ENCODE measurements at regions not wholly inside any gene's neighbourhood (a gene's known extent, or its start where the extent isn't known, plus 50 kb on each side); places are given as distances from the start of the nearest gene placed in this dataset.
A peak's percentile ranks its signal among the peaks of the same experiment; 100 is the strongest.

DNA sequence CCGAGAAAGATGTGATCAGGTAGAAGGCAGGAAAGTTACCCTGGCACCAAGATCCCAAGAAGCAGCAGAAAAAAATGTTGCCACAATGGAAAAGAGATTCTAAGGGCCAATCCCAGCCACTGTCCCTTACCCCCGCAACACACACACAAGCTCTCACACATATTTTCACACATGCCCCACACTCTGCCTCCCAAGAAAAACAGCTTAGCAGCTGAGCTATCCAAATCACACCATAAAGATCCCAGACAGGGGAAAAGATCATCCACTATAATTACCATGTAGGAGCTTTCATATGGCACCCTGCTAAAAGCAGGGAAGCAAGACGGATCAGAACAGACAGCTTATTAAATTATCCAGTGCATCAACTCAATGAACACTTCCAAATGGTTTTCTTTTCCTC, 143.4 kb downstream of the FAM114A2 start:
- DNase-seq (no peak), ATAC-seq (replicated peaks) (no peak)
- Mint-ChIP-seq H3K27ac (no peak overlapping the region), H3K4me3 (no peak overlapping the region), H3K9me3 (no peaks in the 10 kb centered on the region), H3K36me3 (no peaks in the 10 kb centered on the region), H3K4me1 (no peaks in the 10 kb centered on the region), H3K27me3 (peaks cover 0 to 17% of the 10 kb centered on the region in 2 donors)

- no peak overlapping the region for H3K27ac Mint-ChIP-seq
- H3K9me3 Mint-ChIP-seq, result no peaks in the 10 kb centered on the region
- DNase-seq, result no peak
- no peak overlapping the region for H3K4me3 Mint-ChIP-seq
- peaks cover 0 to 17% of the 10 kb centered on the region in 2 donors for H3K27me3 Mint-ChIP-seq
- H3K36me3 Mint-ChIP-seq, result no peaks in the 10 kb centered on the region
- no peaks in the 10 kb centered on the region for H3K4me1 Mint-ChIP-seq
- no peak for ATAC-seq (replicated peaks)
Measured at GRCh38 chr5:153893817-153894216, 144.9 kb downstream of the FAM114A2 start.

DNA sequence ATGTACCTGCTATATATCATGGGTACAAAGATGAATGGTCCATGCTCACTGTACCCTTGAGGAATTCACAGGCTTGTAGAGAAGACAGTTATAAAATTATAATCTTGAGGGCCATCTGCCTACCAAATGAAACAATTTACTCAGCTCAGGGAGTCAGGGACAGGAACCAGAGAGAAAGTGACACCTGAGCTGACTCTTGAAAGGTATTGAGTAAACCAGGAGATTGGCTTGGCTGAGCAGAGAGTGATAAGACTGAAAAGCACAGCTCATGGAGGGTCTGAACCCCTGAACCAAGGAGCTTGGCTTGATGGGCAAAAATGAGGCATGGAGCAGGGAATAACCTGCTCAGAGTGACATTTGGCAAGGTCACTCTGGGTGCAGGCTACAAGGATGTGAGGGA, 147.3 kb downstream of the FAM114A2 start:
- no peaks in the 10 kb centered on the region for H3K9me3 Mint-ChIP-seq
- ATAC-seq (replicated peaks) (peak in 1 of 2 donors; percentile 19), DNase-seq (no peak)
- H3K4me3 Mint-ChIP-seq, result no peak overlapping the region
- no peak overlapping the region for H3K27ac Mint-ChIP-seq
- H3K4me1 Mint-ChIP-seq, result no peaks in the 10 kb centered on the region
- H3K36me3 Mint-ChIP-seq, result no peaks in the 10 kb centered on the region
- no peaks in the 10 kb centered on the region for H3K27me3 Mint-ChIP-seq

GRCh38 chr5:153888781-153889180, 149.9 kb downstream of the FAM114A2 start:
- Mint-ChIP-seq H3K27ac (no peak overlapping the region), H3K4me3 (no peak overlapping the region), H3K27me3 (no peaks in the 10 kb centered on the region), H3K9me3 (no peaks in the 10 kb centered on the region), H3K4me1 (no peaks in the 10 kb centered on the region), H3K36me3 (no peaks in the 10 kb centered on the region)
- ATAC-seq (replicated peaks) (no peak), DNase-seq (no peak)

GRCh38 chr5:153885141-153885540, 153.6 kb downstream of the FAM114A2 start:
- ATAC-seq (replicated peaks), result no peak
- DNase-seq, result no peak
- Mint-ChIP-seq H3K36me3 (no peaks in the 10 kb centered on the region), H3K27ac (no peak overlapping the region), H3K27me3 (peaks cover 0 to 9% of the 10 kb centered on the region in 2 donors), H3K4me3 (no peak overlapping the region), H3K4me1 (no peaks in the 10 kb centered on the region), H3K9me3 (no peaks in the 10 kb centered on the region)

- Mint-ChIP-seq H3K27ac (no peak overlapping the region), H3K9me3 (no peaks in the 10 kb centered on the region), H3K27me3 (peaks cover 0 to 9% of the 10 kb centered on the region in 2 donors), H3K4me3 (no peak overlapping the region), H3K36me3 (no peaks in the 10 kb centered on the region), H3K4me1 (no peaks in the 10 kb centered on the region)
- no peak for ATAC-seq (replicated peaks)
- DNase-seq, result no peak
Measured at GRCh38 chr5:153884612-153884957, 154.1 kb downstream of the FAM114A2 start.

DNA sequence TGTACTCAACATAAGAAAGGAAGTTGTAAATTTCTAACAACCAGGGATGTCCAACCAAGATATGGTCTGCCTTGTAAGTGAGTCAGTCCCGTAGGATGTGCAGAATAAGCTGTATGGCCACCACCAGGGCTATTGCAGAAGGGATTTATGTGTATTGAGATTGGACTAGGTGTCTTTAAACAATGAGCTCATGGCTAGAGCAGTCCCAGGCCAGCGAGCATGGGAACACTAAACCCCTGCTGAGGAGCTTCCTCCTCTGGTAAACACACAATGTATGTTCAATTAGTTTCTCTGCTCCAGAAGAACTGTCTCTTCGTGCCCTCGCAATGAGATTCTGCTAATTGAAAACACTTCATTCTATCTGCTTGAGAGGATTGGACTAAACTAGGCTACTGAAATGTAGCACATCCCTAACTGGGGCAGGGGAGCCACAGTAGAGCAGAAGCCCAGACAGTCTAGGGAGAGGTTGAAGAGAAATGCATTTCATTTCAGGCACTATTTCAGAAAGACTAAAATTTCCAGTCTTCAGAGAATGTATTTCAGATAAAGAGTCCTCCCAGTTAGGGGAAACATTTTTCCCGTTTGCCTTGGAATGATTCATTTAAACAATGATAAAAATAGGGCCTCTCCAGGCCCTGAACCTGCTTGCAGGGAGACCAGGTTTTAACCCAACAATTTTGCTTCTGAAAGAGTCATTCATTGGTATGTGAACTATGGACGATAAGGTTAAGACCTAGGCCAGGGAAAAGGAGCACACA, 154.7 kb downstream of the FAM114A2 start:
- Mint-ChIP-seq H3K9me3 (no peaks in the 10 kb centered on the region), H3K27me3 (peaks cover 0 to 9% of the 10 kb centered on the region in 2 donors), H3K4me1 (no peaks in the 10 kb centered on the region), H3K4me3 (no peak overlapping the region), H3K27ac (no peak overlapping the region), H3K36me3 (no peaks in the 10 kb centered on the region)
- ATAC-seq (replicated peaks) (no peak), DNase-seq (no peak)

DNA sequence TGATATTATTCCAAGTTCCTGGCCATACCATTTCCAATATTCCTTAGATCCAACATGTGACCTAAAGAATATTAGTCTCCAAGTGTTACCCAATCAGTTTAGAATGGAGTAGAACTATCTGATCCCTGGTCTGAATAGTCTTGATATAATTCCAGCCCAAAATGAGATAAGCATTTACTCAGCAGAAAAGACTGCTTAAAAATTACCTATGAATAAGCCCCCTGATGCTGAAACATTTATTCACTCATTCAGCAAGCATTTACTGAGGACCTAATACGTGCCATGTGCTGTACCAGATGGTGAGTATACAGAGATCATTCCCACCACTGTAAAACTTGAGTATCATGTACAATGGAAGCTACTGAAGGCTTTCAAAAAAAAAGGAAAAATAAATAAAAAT, 157.0 kb downstream of the FAM114A2 start:
- DNase-seq, result no peak
- H3K4me1 Mint-ChIP-seq, result no peaks in the 10 kb centered on the region
- peaks cover 0 to 9% of the 10 kb centered on the region in 2 donors for H3K27me3 Mint-ChIP-seq
- no peaks in the 10 kb centered on the region for H3K36me3 Mint-ChIP-seq
- H3K4me3 Mint-ChIP-seq, result no peak overlapping the region
- ATAC-seq (replicated peaks), result no peak
- H3K27ac Mint-ChIP-seq, result no peak overlapping the region
- no peaks in the 10 kb centered on the region for H3K9me3 Mint-ChIP-seq

DNA sequence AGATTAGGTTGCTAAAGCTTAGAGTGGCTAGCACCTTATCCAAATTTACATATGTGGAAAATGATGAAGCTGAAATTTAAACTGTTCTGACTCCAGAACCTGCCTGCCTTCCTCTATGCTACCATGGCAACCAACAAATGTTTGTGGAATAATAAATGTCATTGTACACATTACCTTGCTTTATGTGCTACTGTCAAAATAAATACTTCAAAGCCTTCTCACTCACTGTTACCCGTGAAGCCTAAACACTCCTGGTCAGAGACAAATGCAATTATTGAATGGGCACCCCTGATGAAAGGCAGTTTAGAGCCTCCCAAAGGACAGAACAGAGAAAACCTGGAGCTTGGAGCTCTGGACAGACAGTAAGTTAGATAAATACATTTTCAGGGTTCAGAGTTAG, 158.6 kb downstream of the FAM114A2 start:
- no peak overlapping the region for H3K4me3 Mint-ChIP-seq
- no peak for DNase-seq
- H3K27ac Mint-ChIP-seq, result no peak overlapping the region
- H3K9me3 Mint-ChIP-seq, result no peaks in the 10 kb centered on the region
- H3K36me3 Mint-ChIP-seq, result no peaks in the 10 kb centered on the region
- peaks cover 0 to 9% of the 10 kb centered on the region in 2 donors for H3K27me3 Mint-ChIP-seq
- no peaks in the 10 kb centered on the region for H3K4me1 Mint-ChIP-seq
- ATAC-seq (replicated peaks), result no peak

- no peaks in the 10 kb centered on the region for H3K36me3 Mint-ChIP-seq
- H3K4me1 Mint-ChIP-seq, result no peaks in the 10 kb centered on the region
- DNase-seq, result no peak
- peaks cover 0 to 9% of the 10 kb centered on the region in 2 donors for H3K27me3 Mint-ChIP-seq
- H3K9me3 Mint-ChIP-seq, result no peaks in the 10 kb centered on the region
- no peak overlapping the region for H3K4me3 Mint-ChIP-seq
- no peak overlapping the region for H3K27ac Mint-ChIP-seq
- no peak for ATAC-seq (replicated peaks)
Measured at GRCh38 chr5:153879596-153879995, 159.1 kb downstream of the FAM114A2 start.

DNA sequence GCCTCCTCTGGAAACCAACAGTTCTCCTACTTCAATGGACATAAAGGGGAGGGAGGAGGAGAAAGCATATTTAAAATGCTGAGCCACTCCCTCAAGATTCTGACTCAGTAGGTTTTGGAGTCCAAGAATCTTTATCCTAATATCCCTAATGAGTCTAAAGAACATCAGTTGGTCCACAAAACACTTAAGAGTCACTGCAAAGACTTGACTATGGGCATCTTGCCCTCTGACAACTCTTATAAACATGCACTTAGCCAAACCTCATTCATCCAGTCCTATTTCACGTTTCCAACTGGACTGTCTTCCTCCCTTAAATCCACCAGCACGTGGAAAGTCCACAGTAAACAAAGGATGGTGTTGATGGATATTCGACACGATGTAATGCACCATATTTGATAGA, 172.5 kb downstream of the FAM114A2 start:
- Mint-ChIP-seq H3K36me3 (no peaks in the 10 kb centered on the region), H3K4me1 (no peaks in the 10 kb centered on the region), H3K27me3 (peaks cover 0 to 5% of the 10 kb centered on the region in 2 donors), H3K27ac (no peak overlapping the region), H3K9me3 (peaks cover 6 to 12% of the 10 kb centered on the region in 2 donors), H3K4me3 (no peak overlapping the region)
- DNase-seq (no peak), ATAC-seq (replicated peaks) (no peak)

GRCh38 chr5:153865016-153865415, 173.7 kb downstream of the FAM114A2 start:
- Mint-ChIP-seq H3K4me3 (no peak overlapping the region), H3K27me3 (no peaks in the 10 kb centered on the region), H3K27ac (no peak overlapping the region), H3K4me1 (no peaks in the 10 kb centered on the region), H3K36me3 (no peaks in the 10 kb centered on the region), H3K9me3 (peaks cover 3 to 8% of the 10 kb centered on the region in 2 donors)
- DNase-seq (no peak), ATAC-seq (replicated peaks) (no peak)

DNA sequence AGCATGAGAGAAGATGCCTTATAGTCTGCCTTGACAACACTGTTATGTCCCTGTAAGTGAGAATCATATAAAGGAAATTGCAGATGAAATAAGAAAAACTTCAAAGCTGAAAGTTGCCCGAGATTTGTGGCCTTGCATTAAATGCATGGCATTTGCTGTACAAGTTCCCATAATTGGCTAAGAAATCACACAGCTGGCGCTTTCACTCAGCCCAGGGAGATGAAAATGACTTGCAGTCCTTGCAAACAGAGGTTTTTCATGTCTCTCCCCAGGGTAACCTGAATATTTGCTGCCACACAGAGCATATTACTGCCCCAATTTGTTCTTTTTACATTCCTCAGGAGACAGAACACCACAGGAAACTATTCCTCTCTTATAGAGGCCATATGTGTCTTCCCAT, 174.8 kb downstream of the FAM114A2 start:
- Mint-ChIP-seq H3K27ac (no peak overlapping the region), H3K4me3 (no peak overlapping the region), H3K27me3 (no peaks in the 10 kb centered on the region), H3K9me3 (peaks cover 3 to 4% of the 10 kb centered on the region in 2 donors), H3K4me1 (no peaks in the 10 kb centered on the region), H3K36me3 (no peaks in the 10 kb centered on the region)
- ATAC-seq (replicated peaks), result no peak
- no peak for DNase-seq
